Hematopoietic multipotent progenitor cell treated with erythropoietin and hydrocortisone succinate and interleukin-3 and kit ligand, for 6 days (in vitro differentiated cells): ENCODE measurements at regions not wholly inside any gene's neighbourhood (a gene's known extent, or its start where the extent isn't known, plus 50 kb on each side); places are given as distances from the start of the nearest gene placed in this dataset.

Experiments used
- DNase-seq: peaks from one replicate; pipeline ENCODE4 v3.0.0-alpha.2; 2015

DNA sequence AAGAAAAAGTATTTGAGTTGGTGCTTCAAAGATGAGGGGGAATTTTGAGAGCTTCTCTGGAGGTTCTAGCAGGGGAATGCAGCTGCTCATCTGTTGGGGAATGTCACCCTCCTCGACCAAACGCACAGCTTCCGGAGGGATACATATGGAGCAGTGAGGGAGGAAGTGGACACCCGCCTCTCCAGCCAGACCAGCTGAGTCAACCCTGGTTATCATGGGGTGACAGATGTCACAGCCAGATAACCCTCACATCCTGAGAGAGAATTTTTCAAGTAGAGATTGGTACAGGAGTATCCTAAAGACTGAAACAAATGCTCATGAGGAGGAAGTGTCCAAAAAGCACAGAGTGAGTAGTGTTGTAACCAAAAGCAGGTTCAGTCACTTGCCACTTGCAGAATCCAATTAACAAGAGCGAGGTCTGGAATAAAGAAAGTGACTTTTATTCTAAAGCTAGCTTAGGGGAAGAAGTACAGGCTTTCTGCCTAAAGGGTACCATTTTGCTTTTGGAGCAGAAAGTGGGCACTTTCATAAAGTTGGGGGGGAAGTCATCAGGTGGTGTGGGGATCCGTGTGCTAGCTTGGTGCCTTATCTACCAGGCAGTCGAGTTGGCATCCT lies 395.2 kb downstream of the RAD51AP2 start:
- peak; percentile 60 for DNase-seq

DNA sequence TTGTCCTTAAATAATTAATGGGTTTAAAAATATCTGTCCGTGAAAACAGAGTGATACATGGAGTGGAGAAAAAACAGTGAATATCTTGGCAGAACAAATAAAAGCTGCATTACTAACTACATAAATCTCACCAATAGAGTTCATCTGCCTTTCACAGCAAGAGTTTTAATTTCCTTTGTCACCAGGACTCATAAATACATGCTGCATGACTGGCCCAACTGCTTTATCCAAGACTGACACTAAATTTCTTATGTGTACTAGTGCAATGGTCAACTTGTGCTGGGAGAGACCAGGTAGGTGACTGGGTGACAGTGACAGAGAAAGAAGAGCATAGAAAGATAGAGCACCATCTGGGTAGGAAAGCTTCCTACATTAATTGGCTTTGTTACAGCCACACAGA lies 402.8 kb downstream of the RAD51AP2 start:
- no peak for DNase-seq

- no peak for DNase-seq
These were observed 403.2 kb downstream of the RAD51AP2 start for GRCh38 chr2:17115042-17115441.

- DNase-seq, result no peak
These were observed 410.4 kb downstream of the RAD51AP2 start for GRCh38 chr2:17107871-17108270.

GRCh38 chr2:17107151-17107550 lies 411.1 kb downstream of the RAD51AP2 start:
- DNase-seq, result no peak

- no peak for DNase-seq
These were observed 411.8 kb downstream of the RAD51AP2 start for GRCh38 chr2:17106418-17106817.

GRCh38 chr2:17104454-17104853 lies 413.8 kb downstream of the RAD51AP2 start:
- DNase-seq, result no peak

DNA sequence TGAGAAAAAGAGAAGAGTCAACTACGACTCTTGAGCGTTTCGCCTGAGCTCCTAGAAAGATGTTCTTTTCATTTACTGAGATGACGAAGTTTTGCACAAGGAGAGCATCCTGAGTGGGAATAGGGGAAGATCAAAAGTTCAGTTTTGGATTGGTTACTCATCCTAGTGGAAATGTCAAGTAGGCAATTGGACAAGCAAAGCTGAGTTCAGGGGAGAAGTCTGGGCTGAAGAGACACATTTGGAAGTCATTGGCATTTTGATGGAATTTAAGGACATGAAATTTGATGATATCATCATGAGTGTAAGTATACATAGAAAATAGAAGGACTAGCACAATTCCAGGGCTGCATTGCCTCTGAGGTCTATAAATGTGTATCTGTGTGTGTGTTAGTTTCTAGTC lies 416.6 kb downstream of the RAD51AP2 start:
- no peak for DNase-seq

DNA sequence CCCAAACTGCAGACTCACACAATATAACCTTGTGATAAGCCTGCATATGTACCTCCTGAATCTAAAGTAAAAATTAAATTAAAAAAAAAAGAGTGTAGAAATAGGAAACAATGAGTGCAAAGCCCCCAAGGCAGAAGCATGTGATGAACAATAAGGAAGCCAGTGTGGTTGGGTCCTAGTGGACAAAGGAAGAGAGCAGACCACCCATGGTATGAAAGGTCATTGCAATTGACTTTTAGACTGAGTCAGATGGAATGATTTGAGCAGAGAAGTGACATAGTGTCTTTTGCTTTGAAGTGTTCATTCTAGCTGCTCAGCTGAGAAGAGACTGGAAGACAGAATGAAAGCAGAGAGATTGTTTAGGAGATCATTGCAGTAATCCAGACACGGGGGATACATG lies 417.1 kb downstream of the RAD51AP2 start:
- DNase-seq, result no peak

- DNase-seq, result no peak
These were observed 422.9 kb downstream of the RAD51AP2 start for GRCh38 chr2:17095340-17095739.

DNA sequence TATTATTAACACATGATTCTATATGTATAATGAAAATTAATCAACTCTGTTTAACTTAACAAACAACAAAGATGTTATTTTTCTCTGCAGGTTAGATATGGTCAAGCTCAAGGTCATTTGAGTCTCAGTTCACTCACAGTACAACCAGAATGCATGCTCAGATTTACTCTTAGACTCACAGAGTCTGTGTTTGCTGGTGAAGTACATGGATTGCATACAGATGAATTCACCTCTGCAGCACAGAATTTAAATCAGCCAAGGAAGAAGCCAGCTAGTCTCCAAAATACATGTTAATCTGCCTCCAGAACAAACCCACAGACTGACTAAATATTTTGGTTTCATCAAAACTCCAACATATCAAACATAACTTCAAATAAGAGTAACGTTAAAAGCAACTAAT lies 424.5 kb downstream of the RAD51AP2 start:
- DNase-seq, result no peak

DNA sequence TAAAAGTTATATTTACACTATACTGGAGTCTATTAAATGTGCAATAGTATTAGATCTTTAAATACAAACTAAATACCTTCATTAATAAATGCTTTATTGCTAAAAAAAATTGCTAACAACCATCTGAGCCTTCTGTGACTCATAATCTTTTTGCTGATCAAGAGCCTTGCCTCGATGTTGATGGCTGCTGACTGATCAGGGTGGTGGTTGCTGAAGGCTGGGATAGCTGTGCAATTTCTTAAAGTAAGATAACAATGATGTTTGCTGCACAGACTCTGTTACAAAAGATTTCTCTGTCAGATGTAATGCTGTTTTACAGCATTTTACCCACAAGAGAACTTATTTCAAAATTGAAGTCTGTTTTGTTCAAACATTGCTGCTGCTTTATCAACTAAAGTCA lies 421.4 kb upstream of the CYRIA start:
- DNase-seq, result peak; percentile 6

DNA sequence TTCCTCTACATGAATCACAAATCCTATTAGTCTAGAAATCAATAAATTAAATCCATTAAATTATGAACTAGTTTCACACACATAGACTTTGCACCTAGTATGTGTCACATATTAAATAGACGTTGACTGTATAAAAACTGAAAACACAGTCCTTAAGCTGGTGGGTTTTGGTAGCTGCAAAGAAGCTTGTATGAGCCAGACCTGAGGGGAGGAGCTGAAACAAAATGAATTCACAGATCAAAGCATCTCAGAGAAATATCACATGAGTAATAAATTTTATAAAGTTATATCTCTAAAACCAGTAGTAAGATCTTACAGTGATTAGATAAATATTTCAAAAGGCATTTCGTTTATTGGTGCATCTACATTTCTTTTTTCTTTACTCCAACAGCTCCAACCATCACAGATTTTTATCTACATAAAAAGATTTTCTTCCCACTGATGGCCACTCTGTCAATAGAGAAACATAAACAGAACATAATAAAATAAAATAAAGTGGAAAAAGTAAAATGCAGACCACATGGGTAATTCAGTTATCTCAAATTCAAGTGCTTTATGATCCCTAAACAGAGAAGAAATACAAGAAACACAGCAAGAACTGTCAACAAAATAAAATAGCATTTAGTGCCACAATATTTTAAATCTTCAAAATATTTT lies 420.0 kb upstream of the CYRIA start:
- DNase-seq, result no peak

DNA sequence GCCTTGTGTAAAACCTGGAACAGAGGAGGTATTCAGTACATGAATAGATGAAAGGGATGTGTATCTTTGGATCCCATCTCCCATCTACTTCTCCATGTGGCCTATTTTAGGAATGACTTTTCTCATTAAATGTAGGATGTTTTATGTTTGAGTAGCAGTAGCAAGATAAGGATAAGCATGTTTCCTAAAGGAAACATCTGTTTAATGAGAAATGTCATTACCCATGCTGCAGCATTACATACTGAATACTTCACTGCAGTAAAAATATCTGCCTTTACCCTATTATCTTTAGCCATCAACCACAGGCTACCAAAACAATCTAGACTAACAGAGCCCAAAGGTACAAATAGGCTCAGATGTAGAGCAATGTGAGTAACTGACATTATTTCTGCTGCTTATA lies 419.2 kb upstream of the CYRIA start:
- DNase-seq, result no peak

GRCh38 chr2:17083902-17084301 lies 418.3 kb upstream of the CYRIA start:
- no peak for DNase-seq

DNA sequence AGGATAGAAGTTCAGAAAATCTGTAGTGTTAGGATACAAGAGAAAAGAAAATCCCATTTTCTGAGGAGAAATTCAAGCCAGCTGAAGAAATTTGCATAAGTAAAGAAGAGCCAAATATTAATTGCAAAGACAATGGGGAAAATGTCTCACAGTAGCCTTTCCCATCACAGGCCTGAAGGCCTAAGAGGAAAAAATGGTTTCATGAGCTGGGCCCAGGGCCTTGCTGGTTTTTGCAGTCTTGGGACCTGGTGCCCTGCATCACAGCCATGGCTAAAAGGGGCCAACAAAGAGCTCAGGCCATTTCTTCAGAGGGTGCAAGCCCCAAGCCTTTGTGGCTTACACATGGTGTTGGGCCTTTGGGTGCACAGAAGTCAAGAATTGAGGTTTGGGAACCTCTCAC lies 413.6 kb upstream of the CYRIA start:
- no peak for DNase-seq

DNA sequence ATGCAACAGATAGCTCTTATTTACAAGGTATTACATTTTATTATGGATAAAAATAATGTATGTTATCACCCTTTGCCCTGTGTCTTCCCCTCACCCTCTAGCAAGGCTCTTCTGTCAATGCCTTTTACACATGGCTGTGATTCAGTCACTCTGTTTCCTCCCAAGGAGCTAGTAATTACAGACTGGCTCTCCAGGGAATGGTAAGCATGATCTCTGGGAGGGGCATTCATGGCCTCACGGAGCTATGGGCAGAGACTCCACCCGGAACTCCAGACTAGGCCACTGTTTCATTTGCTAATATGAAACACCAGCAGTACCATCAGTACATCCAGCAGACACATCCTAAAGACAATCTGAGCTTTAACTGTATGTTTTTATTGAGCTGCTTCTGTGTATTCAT lies 410.9 kb upstream of the CYRIA start:
- DNase-seq, result no peak

DNA sequence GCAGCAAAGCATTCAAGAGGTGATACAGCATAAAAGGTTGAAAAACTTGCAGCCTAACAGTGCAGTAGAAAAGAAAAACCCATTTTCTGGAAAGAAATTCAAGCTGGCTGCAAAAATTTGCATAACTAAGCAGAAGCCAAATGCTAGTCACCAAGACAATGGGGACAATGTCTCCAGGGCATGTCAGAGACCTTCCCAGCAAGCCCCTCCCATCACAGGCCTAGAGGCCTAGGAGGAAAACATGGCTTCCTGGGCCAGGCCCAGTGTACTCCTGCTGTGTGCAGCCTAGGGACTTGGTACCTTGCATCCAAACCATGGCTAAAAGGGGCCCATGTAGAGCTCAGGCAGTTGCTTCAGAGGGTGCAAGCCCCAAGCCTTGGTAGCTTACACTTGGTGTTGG lies 405.1 kb upstream of the CYRIA start:
- no peak for DNase-seq

DNA sequence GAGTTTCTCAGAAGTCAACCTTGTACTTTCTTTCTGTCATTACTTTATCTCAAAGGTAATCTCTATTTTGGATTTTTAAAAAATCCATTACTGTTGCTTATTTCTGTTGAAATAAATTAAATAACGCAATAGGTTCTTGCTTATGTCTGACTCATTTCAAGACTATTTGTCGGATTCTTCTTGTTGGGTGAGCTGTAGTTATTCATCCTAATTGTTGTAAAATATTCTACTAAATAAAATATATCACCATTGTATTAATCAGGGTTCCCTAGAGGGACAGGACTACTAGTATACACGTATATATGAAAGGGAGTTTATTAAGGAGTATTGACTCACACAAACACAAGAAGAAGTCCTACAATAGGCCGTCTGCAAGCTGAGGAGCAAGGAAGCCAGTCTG lies 403.9 kb upstream of the CYRIA start:
- no peak for DNase-seq

DNA sequence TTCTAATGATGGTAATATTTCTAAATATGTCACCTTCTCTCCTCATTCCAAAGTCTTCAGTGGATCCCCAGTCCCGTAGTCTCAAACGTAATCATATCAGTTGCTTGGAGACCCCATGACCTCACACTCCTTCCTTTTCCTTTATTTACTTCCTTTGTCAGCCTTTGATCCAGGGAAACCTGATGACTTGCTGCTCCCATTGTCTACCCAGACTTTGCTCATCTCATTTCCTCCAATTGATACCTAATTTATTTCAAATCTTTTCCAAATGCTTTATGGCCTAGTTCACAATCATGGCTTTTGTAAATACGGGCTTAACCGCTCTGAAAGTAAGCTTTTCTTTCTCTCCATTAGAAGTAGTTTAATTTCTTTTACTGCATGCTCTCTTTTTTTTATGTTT lies 402.4 kb upstream of the CYRIA start:
- DNase-seq, result no peak

- no peak for DNase-seq
These were observed 399.9 kb upstream of the CYRIA start for GRCh38 chr2:17065536-17065935.

- no peak for DNase-seq
These were observed 395.4 kb upstream of the CYRIA start for GRCh38 chr2:17061028-17061427.

DNA sequence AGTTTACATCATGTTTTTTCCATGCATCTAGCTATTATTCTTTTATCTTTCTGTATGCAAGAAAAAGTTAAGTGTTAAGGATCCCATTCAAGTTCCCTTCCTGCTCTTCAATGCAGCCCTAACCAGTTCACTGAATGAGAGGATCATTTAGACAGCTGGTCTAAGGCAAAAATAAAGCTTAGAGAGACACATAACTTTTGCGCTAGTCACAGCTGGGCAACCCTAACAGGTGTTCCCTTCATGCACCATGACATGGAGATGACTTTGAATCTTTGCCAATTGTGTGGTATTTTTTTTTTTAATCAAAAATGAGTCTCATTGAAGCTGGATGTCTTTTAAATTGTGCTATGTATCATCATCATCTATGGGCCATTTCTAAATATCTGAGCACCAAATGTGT lies 393.8 kb upstream of the CYRIA start:
- no peak for DNase-seq

- DNase-seq, result no peak
These were observed 393.3 kb upstream of the CYRIA start for GRCh38 chr2:17058772-17059402.
